VCaP (cell line): ENCODE measurements at regions not wholly inside any gene's neighbourhood (a gene's known extent, or its start where the extent isn't known, plus 50 kb on each side); places are given as distances from the start of the nearest gene placed in this dataset.
A peak's percentile ranks its signal among the peaks of the same experiment; 100 is the strongest.

Experiments used
- H3K27ac ChIP-seq: fragments of 450-650 bp; 2 replicates; pipeline ENCODE4 v1.5.1; 2017
- CTCF ChIP-seq: fragments of 450-650 bp; conservative IDR thresholded peaks from 2 replicates; pipeline ENCODE4 v1.5.1; 2017; ENCODE audit warnings: mild to moderate bottlenecking, moderate library complexity

GRCh38 chr15:100760357-100760903 is 119.2 kb upstream of the ALDH1A3 start:
- TF ChIP-seq CTCF = no peak
- H3K27ac ChIP-seq = peak overlapping the region; percentile 69

GRCh38 chr15:100761290-100761935 is 118.2 kb upstream of the ALDH1A3 start:
- H3K27ac ChIP-seq = no peak overlapping the region
- no peak for TF ChIP-seq CTCF

- no peak overlapping the region for H3K27ac ChIP-seq
- TF ChIP-seq CTCF = no peak
These were observed 117.3 kb upstream of the ALDH1A3 start for GRCh38 chr15:100762289-100762688.

- no peak overlapping the region for H3K27ac ChIP-seq
- TF ChIP-seq CTCF = no peak
These were observed 116.5 kb upstream of the ALDH1A3 start for GRCh38 chr15:100762913-100763834.

GRCh38 chr15:100763835-100764750 is 115.5 kb upstream of the ALDH1A3 start:
- H3K27ac ChIP-seq = no peak overlapping the region
- TF ChIP-seq CTCF = no peak

GRCh38 chr15:100764778-100765466 is 114.7 kb upstream of the ALDH1A3 start:
- H3K27ac ChIP-seq = no peak overlapping the region
- TF ChIP-seq CTCF = no peak
